Fibroblast of villous mesenchyme (primary cell): ENCODE measurements at regions not wholly inside any gene's neighbourhood (a gene's known extent, or its start where the extent isn't known, plus 50 kb on each side); places are given as distances from the start of the nearest gene placed in this dataset.

ENCODE experiments used
- DNase-seq: peaks from one replicate; pipeline ENCODE4 v3.0.0-alpha.2; 2010; ENCODE audit warnings: low read depth
- H3K4me3 ChIP-seq: 2 replicates; pipeline ENCODE4 v1.5.1; 2011; ENCODE audit warnings: low read depth, mild to moderate bottlenecking, low read length
- CTCF ChIP-seq: IDR thresholded peaks from 2 replicates; pipeline ENCODE4 v1.5.1; 2012; ENCODE audit warnings: low read depth, mild to moderate bottlenecking, low read length; ENCODE audit not compliant: insufficient read depth

DNA sequence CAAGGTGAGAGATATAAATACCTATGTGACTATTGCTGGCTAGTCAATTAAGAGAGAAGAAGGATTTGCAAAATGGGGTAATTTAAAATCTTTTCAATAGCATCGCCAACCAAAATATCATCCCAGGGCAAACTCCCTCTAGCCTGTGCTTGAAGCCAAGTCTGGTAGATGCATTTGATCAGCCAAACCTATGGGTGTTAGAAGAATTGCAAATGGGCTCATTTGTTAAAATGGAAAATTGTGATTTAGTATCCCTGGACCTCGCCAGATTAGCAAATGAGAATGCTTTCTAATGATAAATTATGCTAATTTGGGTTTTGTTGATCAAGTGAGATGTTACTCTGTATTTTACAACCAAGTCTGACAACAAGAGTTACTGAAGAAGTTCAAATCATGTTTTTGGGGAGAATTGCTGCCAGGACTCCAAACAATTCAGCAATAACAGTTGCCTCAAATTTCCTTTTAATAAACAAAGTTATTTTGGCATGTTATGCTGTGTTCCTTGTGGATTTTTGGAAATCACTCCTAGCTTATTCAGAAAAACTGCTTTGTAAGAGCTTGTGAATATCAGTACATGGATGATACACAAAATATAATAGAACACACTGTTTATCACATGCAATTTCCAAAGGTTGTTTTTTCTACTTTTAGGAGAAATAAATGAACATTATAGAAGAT lies 272.5 kb upstream of the PARD3B start:
- no peak for DNase-seq
- no peak overlapping the region for H3K4me3 ChIP-seq
- no peak for TF ChIP-seq CTCF

- DNase-seq = no peak
- no peak for TF ChIP-seq CTCF
- no peak overlapping the region for H3K4me3 ChIP-seq
These were observed 270.8 kb upstream of the PARD3B start for GRCh38 chr2:204274429-204274828.

GRCh38 chr2:204274991-204275390 lies 270.3 kb upstream of the PARD3B start:
- no peak overlapping the region for H3K4me3 ChIP-seq
- DNase-seq = no peak
- TF ChIP-seq CTCF = no peak

DNA sequence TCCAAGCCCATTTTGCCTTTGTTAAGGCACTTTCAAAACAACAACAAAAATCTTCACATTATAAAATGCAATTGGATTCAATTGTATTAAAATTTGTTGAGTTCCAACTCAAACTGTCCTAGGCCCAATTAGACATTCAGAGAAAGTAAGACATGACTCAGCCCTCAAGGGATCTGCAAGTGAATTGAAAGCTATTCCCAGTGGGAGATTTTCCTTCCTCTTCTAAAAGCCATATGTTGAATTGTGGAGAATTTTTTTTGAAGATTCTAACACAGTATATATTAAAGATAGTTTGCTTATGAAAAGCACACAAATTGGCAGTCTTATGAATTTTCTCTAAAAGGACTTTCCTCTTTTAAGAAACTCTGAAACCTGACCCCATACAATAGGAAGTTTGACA lies 268.0 kb upstream of the PARD3B start:
- DNase-seq = no peak
- no peak for TF ChIP-seq CTCF

DNA sequence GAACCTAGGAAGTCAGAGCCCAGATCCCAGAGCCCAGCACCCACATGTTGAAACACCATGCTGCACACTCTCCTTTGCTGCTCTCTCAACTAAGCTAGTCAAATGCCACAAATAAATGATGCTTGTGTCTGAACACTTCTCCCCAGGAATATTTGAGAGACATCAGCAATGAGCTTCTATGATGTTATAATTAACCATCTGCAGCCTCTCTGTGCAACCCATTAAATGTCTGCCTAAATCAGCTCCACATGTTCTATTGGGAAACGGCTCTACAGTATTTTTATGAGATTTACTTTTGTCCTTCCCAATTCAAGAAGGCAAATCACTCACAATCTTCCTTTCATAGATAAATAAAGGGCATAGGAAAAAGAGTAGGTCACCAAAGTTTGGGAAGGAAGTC lies 266.8 kb upstream of the PARD3B start:
- no peak for TF ChIP-seq CTCF
- DNase-seq = no peak
- H3K4me3 ChIP-seq = no peak overlapping the region

More for the DNA sequence above, 268.0 kb upstream of the PARD3B start:
- H3K4me3 ChIP-seq = no peak overlapping the region

DNA sequence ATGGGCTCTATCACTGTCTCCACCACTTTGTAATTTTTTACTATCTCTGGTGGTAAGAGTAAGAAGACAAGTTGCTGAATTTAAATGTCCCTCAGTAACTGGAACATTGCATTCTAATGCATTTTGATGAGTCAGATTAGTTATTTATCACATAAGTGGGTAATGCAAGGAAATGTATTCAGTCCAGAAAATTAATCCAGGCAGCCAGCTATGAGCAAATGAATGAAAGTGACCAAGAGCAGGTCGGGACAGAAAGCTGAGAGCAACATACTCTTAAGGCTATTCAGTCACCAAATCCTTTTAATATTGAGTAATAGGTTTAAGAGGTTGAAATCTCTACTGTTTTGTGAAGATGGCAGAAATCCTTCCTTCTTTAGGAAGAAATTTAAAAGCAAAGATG lies 265.5 kb upstream of the PARD3B start:
- no peak for TF ChIP-seq CTCF
- DNase-seq = no peak
- H3K4me3 ChIP-seq = no peak overlapping the region

GRCh38 chr2:204280262-204280668 lies 265.0 kb upstream of the PARD3B start:
- TF ChIP-seq CTCF = no peak
- H3K4me3 ChIP-seq = no peak overlapping the region
- no peak for DNase-seq
